C1 segment of cervical spinal cord (tissue), 14 donors: ENCODE measurements at regions not wholly inside any gene's neighbourhood (a gene's known extent, or its start where the extent isn't known, plus 50 kb on each side); places are given as distances from the start of the nearest gene placed in this dataset.
A peak's percentile ranks its signal among the peaks of the same experiment; 100 is the strongest.

Source experiments
- DNase-seq, 14 donors: peaks; one replicate each; lab custom pipeline; 2025; lab: John Stamatoyannopoulos, UW

DNA sequence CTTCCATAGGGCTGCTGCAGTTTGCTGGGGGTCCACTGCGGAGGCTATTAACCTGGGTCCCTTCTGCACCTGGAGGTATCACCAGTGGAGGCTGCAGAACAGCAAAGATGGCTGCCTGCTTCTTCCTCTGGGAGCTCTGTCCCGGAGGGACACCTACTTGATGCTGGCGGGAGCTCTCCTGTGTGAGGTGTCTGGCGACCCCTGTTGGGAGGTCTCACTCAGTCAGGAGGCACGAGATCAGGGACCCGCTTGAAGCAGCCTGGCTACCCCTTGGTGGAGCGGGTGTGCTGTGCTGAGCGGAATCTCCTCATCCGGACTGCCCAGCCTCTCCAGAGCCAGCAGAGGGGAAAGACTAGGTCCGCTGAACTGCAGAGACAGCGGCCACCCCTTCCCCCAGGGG is 56.0 kb upstream of the CTXND1 start:
- DNase-seq: no peak

DNA sequence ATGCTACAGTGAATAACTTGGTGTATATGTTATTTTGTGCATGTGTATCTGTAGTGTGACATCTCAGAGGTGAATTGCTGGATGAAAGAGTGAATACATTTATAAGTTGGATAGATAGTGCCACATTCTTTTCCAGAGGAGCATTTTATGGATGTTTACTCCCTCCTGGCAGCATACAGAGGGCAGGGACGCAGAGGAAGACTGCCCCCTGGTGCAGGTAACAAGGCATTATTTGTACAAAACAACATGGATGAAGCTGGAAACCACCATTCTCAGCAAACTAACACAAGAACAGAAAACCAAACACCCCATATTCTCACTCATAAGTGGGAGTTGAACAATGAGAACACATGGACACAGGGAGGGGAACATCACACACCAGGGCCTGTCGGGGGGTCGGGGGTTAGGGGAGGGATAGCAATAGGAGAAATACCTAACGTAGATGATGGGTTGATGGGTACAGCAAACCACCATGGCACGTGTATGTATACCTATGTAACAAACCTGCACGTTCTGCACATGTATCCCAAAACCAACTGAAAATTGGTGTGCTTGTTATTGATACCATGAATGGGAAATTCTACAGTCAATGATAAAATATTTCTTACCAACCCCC is 57.9 kb upstream of the CTXND1 start:
- peak in 1 of 14 donors; percentile 9 for DNase-seq

DNA sequence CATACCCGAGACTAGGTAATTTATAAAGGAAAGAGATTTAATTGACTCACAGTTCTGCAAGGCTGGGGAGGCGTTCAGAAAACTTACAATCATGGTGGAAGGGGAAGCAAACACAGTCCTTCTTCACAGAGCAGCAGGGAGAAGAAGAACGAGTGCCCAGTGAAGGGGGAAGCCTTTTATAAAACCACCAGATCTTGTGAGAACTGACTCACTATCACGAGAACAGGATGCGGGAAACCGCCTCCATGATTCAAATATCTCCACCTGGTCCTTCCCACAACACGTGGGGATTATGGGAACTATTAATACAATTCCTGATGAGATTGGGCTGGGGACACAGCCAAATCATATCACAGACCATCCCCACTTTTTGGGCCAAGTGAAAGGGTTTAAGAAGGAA is 58.8 kb upstream of the CTXND1 start:
- DNase-seq: no peak

DNA sequence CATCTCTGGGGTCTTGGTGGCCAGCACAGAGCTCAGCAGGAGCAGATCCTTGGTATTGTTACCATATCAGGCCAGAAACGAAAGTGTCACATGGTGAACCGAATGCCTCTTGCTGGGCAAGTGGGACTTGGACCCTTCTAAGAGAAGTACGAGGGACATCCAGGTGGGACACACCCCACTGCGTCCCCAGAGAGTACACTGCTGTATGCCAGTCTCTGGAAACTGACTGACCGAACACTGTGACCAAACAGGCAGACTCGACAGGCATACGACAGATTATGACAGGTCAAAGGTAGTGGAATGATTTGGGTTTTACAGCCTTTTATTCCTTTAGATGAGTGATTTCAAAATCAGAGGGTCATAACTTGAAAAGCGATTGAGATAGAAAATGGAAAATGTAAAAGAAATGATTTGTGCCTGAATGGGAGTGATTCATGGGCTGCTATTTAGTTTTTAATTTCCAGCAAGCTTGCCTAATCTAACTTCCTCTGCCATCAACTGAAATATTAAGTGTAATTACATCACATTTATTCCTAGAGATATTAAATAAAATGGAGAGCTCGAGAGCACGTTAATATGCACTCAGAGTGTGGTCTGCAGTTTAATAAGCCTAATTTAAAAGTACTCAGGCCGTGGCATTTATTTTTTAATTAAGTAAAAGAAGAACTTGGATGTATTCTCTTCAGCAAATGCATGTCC is 63.4 kb upstream of the CTXND1 start:
- no peak for DNase-seq

DNA sequence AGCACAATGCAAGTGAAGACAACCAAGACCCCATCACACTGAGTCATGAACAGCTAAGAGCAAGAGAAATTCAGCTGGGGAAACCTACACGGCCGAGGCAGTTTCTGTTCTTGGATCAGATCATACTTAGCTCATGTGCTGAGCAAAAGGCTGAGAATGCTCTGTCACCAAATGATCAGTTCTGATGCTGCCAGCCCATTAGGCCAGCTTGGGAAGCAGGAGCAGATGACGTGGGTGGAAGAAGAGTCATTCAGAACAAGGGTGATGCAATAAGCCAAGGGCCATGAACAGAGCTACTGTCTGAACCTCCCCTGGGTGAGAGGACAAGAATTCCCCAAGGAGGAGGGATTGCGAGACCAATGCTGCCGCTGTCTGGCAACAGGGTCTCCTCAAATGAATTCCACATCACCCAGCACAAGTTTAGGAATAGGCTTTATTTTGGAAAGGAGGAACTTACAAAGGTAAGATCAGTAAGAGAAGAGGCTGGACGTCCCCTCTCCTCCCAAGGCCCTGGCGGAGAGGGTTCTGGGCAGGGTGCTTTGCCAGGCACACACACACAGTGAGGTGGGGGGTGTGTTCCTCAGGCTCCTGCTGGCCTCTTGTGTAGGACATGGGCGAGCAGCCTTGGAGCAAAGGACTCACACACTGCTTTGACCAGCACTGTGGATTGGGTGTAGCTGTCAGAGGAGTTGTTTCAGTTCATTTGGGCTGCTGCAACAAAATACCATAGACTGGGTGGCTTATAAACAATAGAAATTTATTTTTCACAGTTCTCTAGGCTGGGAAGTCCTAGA is 65.6 kb upstream of the CTXND1 start:
- DNase-seq: peak in 3 of 14 donors; percentile 4 to 56 (median 7)

DNA sequence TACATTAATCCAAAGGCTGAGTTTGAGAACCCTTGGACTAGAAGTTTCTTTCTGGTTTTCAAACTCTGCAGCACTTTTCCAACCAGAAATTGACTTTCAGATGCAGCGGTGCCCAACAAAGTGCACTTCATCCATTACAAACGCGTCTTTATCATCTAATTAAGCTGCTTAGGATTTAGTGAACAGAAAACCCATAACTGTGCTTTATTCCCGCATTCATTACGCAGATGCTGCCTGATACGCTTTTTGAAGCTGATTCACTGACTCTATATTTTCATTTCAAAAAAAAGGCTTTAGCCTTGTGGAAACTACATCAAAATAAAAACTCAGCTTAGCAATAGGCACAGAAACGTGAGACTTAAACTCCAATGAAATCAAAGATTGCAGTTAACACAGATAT is 69.8 kb upstream of the CTXND1 start:
- DNase-seq: no peak

DNA sequence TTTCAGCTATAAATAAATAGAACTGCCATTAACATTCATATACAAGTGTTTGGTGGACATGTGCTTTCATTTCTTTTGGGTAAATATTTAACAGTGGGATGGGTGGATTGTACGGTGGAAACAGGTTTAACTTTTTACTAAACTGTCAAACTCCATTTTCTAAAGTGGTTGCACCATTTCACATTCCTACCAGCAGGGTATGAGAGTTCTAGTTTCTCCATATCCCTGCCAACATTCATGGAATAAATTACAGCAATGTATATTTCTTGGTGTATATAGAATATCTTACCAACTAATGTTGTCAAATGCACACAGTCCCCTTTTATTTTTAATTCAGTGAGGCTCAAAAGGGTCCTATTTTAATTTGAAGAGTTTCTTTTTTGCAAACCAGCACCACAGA is 71.3 kb upstream of the CTXND1 start:
- DNase-seq: no peak

DNA sequence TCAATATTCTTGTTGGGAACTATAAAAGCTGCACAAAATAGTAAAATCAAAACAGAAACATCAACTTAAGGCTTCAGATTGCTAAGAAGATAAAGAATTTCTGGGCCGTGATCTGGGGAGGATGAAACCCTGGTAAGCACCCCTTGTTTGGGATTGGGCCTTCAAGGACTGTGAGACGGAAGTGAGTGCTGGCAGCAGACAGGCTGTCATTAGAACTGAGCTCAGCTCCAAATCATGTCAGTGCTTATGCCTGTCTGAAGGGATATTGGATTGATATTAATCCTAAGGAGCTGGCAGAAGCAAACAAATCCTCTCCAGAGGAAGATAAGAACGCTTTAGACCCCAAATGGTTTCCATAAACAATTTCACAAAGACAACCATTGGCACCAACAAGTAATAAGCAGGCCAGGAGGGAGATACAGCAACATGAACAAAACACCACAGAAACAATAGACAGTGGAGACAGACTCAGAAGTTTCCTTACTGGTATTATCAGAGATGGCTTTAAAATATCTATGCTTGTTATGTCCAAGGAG is 72.6 kb upstream of the CTXND1 start:
- no peak for DNase-seq

DNA sequence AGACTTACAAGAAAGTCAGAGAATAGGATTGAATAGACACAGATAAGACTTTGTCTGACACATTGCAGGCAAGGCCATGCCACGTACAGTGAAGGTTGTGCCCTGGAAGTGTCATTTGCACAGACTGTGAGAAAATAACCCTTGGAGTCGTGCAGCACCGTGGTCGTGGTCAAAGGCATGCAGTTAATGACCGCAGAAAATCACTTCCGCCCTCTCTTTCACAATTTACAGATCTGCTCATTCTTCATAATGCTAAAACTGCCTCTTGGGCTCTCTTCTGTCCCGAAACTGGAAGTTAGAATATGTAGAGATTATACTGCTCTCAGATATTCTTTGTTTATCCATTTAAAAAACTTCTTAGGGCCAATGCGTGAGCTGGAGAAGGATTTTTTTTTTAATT is 73.2 kb upstream of the CTXND1 start:
- no peak for DNase-seq

DNA sequence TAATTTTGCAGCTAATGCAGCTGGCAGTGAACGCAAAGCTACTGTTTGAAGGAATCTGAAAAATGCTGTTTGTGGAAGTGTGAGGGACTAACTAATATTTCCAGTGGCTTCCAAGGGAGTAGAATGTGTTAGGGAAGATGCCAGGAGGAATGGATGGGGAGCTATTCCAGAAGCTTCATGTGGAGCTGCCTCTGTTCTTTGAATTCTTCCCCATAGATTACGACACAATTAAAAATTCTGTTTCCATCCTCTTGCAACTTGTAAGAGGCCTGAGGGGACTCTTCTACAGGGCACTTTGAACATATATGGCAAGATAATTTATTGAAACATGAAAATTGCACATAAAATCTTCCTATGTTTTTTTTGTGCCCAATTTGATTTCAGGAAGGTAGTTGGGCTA is 74.3 kb upstream of the CTXND1 start:
- DNase-seq: no peak

DNA sequence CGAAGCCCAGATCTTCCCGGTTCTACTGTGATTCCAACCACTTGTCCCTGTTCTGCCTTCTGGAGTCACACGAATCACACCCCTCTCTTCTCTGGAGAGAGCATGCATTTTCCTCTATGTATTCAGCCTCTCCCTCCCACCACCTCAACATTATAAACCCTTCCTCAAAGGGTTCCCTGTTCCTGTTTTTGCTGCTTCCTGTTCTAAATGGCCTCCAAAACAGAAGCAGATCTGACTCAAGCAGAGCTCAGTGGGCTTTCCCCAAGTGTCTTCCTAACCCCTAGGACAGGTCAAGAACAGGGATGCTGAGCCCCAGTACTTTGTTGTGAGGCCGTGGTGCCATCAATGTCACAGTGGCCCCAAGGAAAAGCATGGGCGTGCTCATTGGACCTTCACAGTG is 75.7 kb upstream of the ARNT2 start:
- DNase-seq: no peak

DNA sequence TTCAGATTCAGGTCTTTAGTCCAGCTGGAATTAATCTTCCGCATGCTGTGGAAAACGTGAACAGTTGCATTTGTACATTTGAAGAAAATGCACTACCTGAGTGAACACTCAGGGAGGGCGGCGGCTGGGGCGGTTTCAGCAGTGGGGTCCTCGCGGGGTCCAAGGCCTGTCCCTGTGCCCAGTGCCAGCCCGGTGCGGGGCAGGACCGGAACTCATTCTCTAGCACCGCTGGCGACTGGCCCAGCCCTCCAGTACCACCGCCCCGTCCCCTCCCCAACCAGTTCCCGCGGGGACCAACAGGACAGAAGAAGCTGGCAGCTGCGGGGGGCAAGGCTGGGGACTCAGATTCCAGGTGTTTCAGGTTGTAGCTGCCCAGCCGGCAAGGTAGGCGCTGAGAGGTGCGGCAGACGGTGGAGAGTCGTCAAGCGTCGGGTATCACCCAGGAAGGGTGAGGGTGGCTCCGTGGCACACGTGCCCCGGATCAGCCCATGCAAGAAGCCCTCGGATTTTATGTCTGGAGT is 72.2 kb upstream of the ARNT2 start:
- DNase-seq: no peak

DNA sequence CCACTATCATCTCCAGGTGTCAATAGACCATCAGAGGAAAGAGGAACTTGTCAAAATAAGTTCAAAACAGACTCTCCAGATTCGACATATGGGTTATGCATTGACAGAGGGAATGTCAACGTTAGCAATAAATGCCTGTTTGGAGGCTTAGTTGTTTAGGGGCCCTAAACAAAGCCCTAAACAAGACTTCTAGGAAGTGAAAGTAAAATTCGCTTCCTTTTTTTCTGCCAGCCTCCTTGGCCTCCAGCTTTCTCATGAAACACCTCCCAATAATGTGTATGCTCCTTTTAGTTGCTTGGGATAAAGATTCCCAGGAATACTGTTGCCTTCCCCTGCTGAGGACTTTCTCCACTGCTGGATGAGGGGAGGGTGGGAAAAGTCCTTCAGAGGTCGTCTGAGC is 70.9 kb upstream of the ARNT2 start:
- no peak for DNase-seq

DNA sequence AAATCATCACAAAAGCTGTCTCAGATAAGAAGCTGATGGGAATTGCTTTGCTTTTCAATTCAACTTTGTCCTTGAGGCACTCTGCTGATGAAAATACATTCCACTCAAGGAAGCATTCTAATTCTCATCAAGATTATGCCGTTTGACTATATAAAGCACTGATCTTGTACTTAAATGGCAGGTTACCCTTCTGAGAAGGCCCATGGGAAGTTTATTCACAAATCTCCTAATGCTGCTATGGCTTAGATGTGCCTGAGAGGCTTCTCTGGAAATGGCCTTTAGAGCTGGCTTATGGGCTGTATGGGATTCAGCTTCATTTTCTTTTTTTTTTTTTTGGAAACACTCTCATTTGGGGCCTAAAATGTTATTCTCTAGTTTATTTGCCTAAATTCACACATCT is 69.7 kb upstream of the ARNT2 start:
- DNase-seq: no peak

DNA sequence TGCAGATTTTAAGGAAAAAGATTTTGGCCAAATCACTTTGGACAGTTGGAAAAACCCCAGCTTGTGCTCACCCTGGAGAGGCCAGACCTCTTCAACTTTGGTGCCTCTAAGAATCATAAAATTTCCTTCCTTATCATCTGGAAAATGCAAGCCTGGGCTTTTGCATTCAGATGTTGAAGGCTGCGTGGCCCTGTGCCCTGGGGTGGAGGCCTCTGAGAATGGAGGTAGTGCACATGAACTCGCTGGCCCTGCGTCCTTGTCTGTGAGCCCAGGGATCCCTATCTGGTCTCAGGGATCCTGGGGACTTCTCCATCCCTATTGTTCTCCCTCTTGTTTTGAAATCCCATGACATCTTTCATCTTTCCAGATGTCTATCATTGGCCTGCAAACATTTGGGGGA is 64.6 kb upstream of the ARNT2 start:
- no peak for DNase-seq

DNA sequence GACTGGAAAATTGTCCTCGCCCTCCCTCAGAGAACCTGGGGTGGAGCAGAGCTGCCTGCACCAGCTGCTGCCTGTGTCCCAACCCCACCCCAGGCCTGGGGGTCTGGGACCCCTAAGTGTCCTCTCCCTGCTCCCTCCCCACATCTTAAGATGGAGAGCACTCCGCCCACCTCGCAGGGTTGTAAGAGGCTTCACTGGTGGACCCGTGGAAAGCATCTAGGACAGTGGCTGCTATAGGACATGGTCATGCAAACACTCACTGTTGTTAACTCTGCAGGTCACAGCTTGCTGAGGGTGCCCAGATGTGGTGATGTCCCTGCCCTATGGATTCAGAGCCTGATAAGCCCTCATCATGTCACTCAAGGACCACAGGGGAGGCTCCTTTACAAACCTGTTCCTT is 62.0 kb upstream of the ARNT2 start:
- no peak for DNase-seq

DNA sequence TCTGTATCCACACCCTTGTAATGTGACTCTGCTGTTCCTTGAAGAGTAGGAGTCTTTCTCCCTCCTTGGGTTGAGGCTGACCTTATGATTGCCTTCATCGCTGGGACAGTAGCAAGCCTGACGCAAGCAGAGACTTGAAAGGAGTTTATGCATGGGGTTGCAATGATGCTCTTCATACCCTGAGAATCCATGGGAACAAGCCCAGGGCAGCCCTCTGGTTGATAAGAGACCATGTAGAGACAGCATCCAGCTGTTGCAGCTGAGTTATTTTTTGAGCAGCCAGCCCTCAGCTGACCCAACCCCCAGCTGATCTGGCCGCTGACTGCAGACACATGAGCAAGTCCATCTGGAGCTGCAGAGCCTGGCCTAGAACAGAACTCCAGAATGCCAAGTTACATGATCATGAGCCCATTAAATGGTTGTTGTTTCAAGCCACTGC is 60.6 kb upstream of the ARNT2 start:
- DNase-seq: no peak

DNA sequence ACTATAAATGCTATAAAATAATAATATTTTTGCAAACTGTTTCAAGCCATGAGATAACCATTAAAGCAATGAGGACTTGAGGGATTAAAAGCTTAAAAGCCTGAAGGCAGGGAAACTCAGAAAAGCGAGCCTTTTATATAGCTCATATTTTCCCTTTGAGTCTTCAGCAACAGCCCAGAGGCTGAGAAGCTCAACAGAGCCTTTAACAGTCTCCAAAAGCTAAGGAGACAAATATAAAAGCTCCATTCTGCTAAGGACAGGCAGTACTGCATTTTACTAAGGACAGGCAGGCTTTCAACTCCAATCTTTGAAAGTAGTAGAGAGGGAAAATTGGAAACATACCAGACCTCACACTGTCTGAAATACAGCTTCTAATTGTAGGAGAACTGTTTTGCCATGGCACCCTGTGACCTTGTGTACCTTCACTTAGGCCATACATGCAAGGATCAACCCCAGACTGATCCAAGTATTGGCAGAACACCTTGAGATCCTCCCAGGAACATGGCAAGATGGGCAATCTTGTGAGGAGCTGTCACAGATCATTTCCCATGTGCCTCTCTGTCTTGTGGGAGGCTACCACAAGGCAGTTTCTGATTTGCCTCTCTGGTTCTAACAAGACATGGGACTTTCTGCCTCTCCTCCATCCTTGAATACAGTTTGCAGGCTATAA is 53.1 kb upstream of the ARNT2 start:
- DNase-seq: peak in 3 of 14 donors; percentile 1 to 19 (median 8)
